H1 (cell line): ENCODE measurements at regions not wholly inside any gene's neighbourhood (a gene's known extent, or its start where the extent isn't known, plus 50 kb on each side); places are given as distances from the start of the nearest gene placed in this dataset.

Source experiments
- MAX ChIP-seq: IDR thresholded peaks from 2 replicates; pipeline ENCODE4 v1.6.1; 2012; ENCODE audit warnings: inconsistent platforms
- POLR2A ChIP-seq, 2 experiments: IDR thresholded peaks; 1 replicate in 1 of 2; 2 replicates in 1 of 2; pipeline ENCODE4 v1.6.1; 2011; ENCODE audit warnings: low read depth in 2 of 2, low read length in 2 of 2, mild to moderate bottlenecking in 2 of 2; ENCODE audit errors: control extremely low read depth in 1 of 2
- SIN3A ChIP-seq, 2 experiments: IDR thresholded peaks in 1 of 2; conservative IDR thresholded peaks in 1 of 2; 2 replicates each; pipeline ENCODE4 v1.6.1; 2011 to 2012; ENCODE audit warnings: low read length in 2 of 2, improper control_type of control experiment in 1 of 2, low read depth in 1 of 2, mild to moderate bottlenecking in 1 of 2
- TAF1 ChIP-seq: IDR thresholded peaks from 2 replicates; pipeline ENCODE4 v1.6.1; 2011; ENCODE audit warnings: mild to moderate bottlenecking, low read depth, low read length
- USF2 ChIP-seq: IDR thresholded peaks from 2 replicates; pipeline ENCODE4 v1.6.1; 2011; ENCODE audit warnings: low read length, improper control_type of control experiment
- TF ChIP-seq, protein P1 (sequence below): fragments of 300-600 bp; sonication (generic); IDR thresholded peaks from 2 replicates; pipeline ENCODE4 v1.7.1; 2012; ENCODE audit warnings: low read length, moderate library complexity, mild to moderate bottlenecking, inconsistent platforms; ENCODE audit not compliant: insufficient replicate concordance

DNA sequence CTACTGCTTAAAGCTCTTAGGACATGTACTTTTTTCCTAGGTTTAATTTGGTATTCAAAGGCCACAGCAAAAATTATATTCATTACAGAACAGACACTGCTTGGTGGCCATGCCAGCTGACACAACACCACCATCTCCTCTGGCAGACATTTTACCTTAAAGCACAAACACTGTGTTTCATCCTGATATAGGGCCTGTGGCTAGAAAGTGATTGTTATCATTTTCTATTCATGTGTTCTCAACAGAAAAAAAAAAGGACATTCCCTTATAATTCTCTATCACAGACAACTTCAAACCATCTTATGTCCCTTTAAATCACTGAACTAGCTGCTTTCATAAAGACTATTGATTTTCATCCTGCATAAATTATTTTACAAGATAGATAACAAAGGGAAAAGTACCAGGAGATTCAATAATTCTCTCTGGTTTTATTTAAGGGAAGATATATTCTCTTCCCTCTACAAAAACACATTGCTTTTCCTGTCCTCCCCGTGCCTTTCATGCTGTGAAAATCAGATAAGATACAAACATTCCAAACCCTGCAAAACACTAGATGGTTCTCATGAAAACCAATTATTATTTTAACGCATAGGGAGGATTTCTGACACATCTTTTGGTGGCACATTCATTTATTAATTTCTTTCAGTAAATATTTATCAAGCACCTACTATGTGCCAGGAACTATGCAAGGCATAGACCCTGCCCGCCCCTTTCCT is 139.3 kb upstream of the TMCC3 start (continued):
- TF ChIP-seq, protein P1, sequence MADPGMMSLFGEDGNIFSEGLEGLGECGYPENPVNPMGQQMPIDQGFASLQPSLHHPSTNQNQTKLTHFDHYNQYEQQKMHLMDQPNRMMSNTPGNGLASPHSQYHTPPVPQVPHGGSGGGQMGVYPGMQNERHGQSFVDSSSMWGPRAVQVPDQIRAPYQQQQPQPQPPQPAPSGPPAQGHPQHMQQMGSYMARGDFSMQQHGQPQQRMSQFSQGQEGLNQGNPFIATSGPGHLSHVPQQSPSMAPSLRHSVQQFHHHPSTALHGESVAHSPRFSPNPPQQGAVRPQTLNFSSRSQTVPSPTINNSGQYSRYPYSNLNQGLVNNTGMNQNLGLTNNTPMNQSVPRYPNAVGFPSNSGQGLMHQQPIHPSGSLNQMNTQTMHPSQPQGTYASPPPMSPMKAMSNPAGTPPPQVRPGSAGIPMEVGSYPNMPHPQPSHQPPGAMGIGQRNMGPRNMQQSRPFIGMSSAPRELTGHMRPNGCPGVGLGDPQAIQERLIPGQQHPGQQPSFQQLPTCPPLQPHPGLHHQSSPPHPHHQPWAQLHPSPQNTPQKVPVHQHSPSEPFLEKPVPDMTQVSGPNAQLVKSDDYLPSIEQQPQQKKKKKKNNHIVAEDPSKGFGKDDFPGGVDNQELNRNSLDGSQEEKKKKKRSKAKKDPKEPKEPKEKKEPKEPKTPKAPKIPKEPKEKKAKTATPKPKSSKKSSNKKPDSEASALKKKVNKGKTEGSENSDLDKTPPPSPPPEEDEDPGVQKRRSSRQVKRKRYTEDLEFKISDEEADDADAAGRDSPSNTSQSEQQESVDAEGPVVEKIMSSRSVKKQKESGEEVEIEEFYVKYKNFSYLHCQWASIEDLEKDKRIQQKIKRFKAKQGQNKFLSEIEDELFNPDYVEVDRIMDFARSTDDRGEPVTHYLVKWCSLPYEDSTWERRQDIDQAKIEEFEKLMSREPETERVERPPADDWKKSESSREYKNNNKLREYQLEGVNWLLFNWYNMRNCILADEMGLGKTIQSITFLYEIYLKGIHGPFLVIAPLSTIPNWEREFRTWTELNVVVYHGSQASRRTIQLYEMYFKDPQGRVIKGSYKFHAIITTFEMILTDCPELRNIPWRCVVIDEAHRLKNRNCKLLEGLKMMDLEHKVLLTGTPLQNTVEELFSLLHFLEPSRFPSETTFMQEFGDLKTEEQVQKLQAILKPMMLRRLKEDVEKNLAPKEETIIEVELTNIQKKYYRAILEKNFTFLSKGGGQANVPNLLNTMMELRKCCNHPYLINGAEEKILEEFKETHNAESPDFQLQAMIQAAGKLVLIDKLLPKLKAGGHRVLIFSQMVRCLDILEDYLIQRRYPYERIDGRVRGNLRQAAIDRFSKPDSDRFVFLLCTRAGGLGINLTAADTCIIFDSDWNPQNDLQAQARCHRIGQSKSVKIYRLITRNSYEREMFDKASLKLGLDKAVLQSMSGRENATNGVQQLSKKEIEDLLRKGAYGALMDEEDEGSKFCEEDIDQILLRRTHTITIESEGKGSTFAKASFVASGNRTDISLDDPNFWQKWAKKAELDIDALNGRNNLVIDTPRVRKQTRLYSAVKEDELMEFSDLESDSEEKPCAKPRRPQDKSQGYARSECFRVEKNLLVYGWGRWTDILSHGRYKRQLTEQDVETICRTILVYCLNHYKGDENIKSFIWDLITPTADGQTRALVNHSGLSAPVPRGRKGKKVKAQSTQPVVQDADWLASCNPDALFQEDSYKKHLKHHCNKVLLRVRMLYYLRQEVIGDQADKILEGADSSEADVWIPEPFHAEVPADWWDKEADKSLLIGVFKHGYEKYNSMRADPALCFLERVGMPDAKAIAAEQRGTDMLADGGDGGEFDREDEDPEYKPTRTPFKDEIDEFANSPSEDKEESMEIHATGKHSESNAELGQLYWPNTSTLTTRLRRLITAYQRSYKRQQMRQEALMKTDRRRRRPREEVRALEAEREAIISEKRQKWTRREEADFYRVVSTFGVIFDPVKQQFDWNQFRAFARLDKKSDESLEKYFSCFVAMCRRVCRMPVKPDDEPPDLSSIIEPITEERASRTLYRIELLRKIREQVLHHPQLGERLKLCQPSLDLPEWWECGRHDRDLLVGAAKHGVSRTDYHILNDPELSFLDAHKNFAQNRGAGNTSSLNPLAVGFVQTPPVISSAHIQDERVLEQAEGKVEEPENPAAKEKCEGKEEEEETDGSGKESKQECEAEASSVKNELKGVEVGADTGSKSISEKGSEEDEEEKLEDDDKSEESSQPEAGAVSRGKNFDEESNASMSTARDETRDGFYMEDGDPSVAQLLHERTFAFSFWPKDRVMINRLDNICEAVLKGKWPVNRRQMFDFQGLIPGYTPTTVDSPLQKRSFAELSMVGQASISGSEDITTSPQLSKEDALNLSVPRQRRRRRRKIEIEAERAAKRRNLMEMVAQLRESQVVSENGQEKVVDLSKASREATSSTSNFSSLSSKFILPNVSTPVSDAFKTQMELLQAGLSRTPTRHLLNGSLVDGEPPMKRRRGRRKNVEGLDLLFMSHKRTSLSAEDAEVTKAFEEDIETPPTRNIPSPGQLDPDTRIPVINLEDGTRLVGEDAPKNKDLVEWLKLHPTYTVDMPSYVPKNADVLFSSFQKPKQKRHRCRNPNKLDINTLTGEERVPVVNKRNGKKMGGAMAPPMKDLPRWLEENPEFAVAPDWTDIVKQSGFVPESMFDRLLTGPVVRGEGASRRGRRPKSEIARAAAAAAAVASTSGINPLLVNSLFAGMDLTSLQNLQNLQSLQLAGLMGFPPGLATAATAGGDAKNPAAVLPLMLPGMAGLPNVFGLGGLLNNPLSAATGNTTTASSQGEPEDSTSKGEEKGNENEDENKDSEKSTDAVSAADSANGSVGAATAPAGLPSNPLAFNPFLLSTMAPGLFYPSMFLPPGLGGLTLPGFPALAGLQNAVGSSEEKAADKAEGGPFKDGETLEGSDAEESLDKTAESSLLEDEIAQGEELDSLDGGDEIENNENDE, result no peak
- TF ChIP-seq SIN3A (conservative IDR thresholded peaks at IDR 0.05 in 1 of 2, IDR thresholded peaks at IDR 0.05 in 1 of 2; ENCODE audit: low read depth in 1 of 2, low read length in 2 of 2), result no peak
- TF ChIP-seq POLR2A (IDR thresholded peaks at IDR 0.05; ENCODE audit: control extremely low read depth in 1 of 2, low read depth in 2 of 2, low read length in 2 of 2), result no peak
- no peak for TF ChIP-seq USF2
- no peak for TF ChIP-seq TAF1
- no peak for TF ChIP-seq MAX
